Stomach (tissue), 8 donors: ENCODE measurements at regions not wholly inside any gene's neighbourhood (a gene's known extent, or its start where the extent isn't known, plus 50 kb on each side); places are given as distances from the start of the nearest gene placed in this dataset.

ENCODE experiments used
- DNase-seq, 2 donors: peaks; one replicate each; pipeline versions ENCODE4 v3.0.0 to v3.0.0-alpha.2; 2013 to 2019
- H3K27ac ChIP-seq, 5 donors: fragments of 200-600 bp in 4 of 5; sonication (generic) in 4 of 5; one replicate each; pipeline ENCODE4 v1.5.1; 2013 to 2019; ENCODE audit warnings: mild to moderate bottlenecking in 1 of 5, moderate library complexity in 1 of 5
- H3K27me3 ChIP-seq, 3 donors: fragments of 200-600 bp; sonication (generic); one replicate each; pipeline ENCODE4 v1.5.1; 2017 to 2019; ENCODE audit warnings: mixed run types in 1 of 3
- H3K36me3 ChIP-seq, 4 donors: fragments of 200-600 bp; sonication (generic); 1 replicate in 3 of 4; 2 replicates in 1 of 4; pipeline ENCODE4 v1.5.1; 2016 to 2019
- H3K4me1 ChIP-seq, 4 donors: fragments of 200-600 bp; sonication (generic); one replicate each; pipeline ENCODE4 v1.5.1; 2016 to 2019
- H3K4me3 ChIP-seq, 4 donors: fragments of 200-600 bp; sonication (generic) in 3 of 4; one replicate each; pipeline ENCODE4 v1.5.1; 2016 to 2019; ENCODE audit warnings: mild to moderate bottlenecking in 1 of 4
- H3K9me3 ChIP-seq, 4 donors: fragments of 200-600 bp; sonication (generic); one replicate each; pipeline ENCODE4 v1.5.1; 2016 to 2019
- CTCF ChIP-seq, 7 experiments: fragments of 450-650 bp in 4 of 7; fragments of 200-600 bp in 3 of 7; sonication (generic) in 3 of 7; IDR thresholded peaks; one replicate each; pipeline ENCODE4 v1.5.1; 2016 to 2019; ENCODE audit warnings: antibody characterized with exemption in 7 of 7, control low read depth in 2 of 7, mild to moderate bottlenecking in 1 of 7
- EP300 ChIP-seq: sonication (generic); formaldehyde crosslinking; IDR thresholded peaks from one replicate; pipeline ENCODE4 v1.6.1; 2017; ENCODE audit warnings: antibody characterized with exemption
- POLR2A ChIP-seq, 4 donors: fragments of 450-650 bp; IDR thresholded peaks; one replicate each; pipeline ENCODE4 v1.6.1; 2016; ENCODE audit warnings: antibody characterized with exemption in 4 of 4, control low read depth in 2 of 4, mild to moderate bottlenecking in 1 of 4, moderate library complexity in 1 of 4
- POLR2AphosphoS5 ChIP-seq, 3 donors: sonication (generic); formaldehyde crosslinking; IDR thresholded peaks; one replicate each; pipeline ENCODE4 v1.6.1; 2016; ENCODE audit warnings: antibody characterized with exemption in 3 of 3
- WGBS, 5 donors: extraction: QIAGEN DNeasy Blood & Tissue Kit in 3 of 5; methylation state at CpG; one replicate each; pipeline versions ENCODE4 v1.1.5 to v1.1.7; 2013 to 2018; 5-methylcytosine and 5-hydroxymethylcytosine counted together
- intact Hi-C: fragments of 100-400 bp; cut with DNase I; formaldehyde crosslinking; loops from one replicate; pipeline ENCODE4 v1.15.1; 2023; ENCODE audit warnings: low total_unique reads
- donor health status: healthy with polysubstance abuse.
- donor health status: Bipolar disorder and iron deficiency.
- donor health status: healthy.

- Histone ChIP-seq H3K36me3 (no peaks in the 10 kb centered on the region), H3K27me3 (no peaks in the 10 kb centered on the region), H3K27ac (no peak overlapping the region), H3K4me1 (no peaks in the 10 kb centered on the region), H3K4me3 (no peak overlapping the region), H3K9me3 (peaks cover 0 to 25% (median 0%) of the 10 kb centered on the region in 4 donors)
- intact Hi-C loops, result no loop called here
- 82 to 95% (median 88%) methylated on average over 4 of the region's 4 CpGs for WGBS, 5 donors
- DNase-seq, result no peak
- no peak for TF ChIP-seq EP300
These were observed 1459.3 kb downstream of the UQCRFS1 start for GRCh38 chr19:27753622-27754021.

- peak in 1 of 2 donors; percentile 10 for DNase-seq
- Histone ChIP-seq H3K4me1 (peaks cover 0 to 1% (median under 1%) of the 10 kb centered on the region in 4 donors), H3K9me3 (peaks cover 0 to 17% (median 0%) of the 10 kb centered on the region in 4 donors), H3K36me3 (no peaks in the 10 kb centered on the region), H3K27ac (no peak overlapping the region), H3K27me3 (no peaks in the 10 kb centered on the region), H3K4me3 (no peak overlapping the region)
- TF ChIP-seq EP300 (no peak), POLR2A (IDR thresholded peaks at IDR 0.05) (no peak), POLR2AphosphoS5 (IDR thresholded peaks at IDR 0.05) (no peak), CTCF (IDR thresholded peaks at IDR 0.05) (no peak)
- intact Hi-C loops, result no loop called here
- WGBS, 5 donors, result 77 to 91% (median 90%) methylated on average over 6 of the region's 6 CpGs
These were observed 1460.3 kb downstream of the UQCRFS1 start for GRCh38 chr19:27752530-27753184.

- Histone ChIP-seq H3K4me3 (no peak overlapping the region), H3K27ac (no peak overlapping the region), H3K9me3 (peaks cover 0 to 14% (median 0%) of the 10 kb centered on the region in 4 donors), H3K4me1 (peaks cover 6 to 14% (median 9%) of the 10 kb centered on the region in 4 donors), H3K27me3 (no peaks in the 10 kb centered on the region), H3K36me3 (peaks cover 0 to under 1% (median 0%) of the 10 kb centered on the region in 4 donors)
- peak in 1 of 2 donors; percentile 13 for DNase-seq
- TF ChIP-seq EP300 (no peak), POLR2A (IDR thresholded peaks at IDR 0.05) (no peak), POLR2AphosphoS5 (IDR thresholded peaks at IDR 0.05) (no peak), CTCF (IDR thresholded peaks at IDR 0.05) (no peak)
- intact Hi-C loops, result no loop called here
- WGBS, 5 donors, result 68 to 87% (median 80%) methylated on average over 4 of the region's 4 CpGs
These were observed 1461.9 kb downstream of the UQCRFS1 start for GRCh38 chr19:27751044-27751391.

- DNase-seq, result no peak
- WGBS, 5 donors, result 85 to 90% (median 86%) methylated on average over 6 of the region's 6 CpGs
These were observed 1462.4 kb downstream of the UQCRFS1 start for GRCh38 chr19:27750391-27751043.

More at GRCh38 chr19:27750391-27751043, 1462.4 kb downstream of the UQCRFS1 start:
- H3K27ac ChIP-seq, result no peak overlapping the region
- H3K9me3 ChIP-seq, result peaks cover 0 to 15% (median 0%) of the 10 kb centered on the region in 4 donors
- no peak overlapping the region for H3K4me3 ChIP-seq
- no peak for TF ChIP-seq CTCF (IDR thresholded peaks at IDR 0.05)
- TF ChIP-seq EP300, result no peak
- H3K4me1 ChIP-seq, result peaks cover 6 to 14% (median 9%) of the 10 kb centered on the region in 4 donors
- peaks cover 0 to 6% (median 0%) of the 10 kb centered on the region in 4 donors for H3K36me3 ChIP-seq
- intact Hi-C loops, result no loop called here
- no peaks in the 10 kb centered on the region for H3K27me3 ChIP-seq
